COR-L47 (cell line): ENCODE measurements at regions not wholly inside any gene's neighbourhood (a gene's known extent, or its start where the extent isn't known, plus 50 kb on each side); places are given as distances from the start of the nearest gene placed in this dataset.

Source experiments
- DNase-seq: peaks from one replicate; lab custom pipeline; 2025; lab: John Stamatoyannopoulos, UW

DNA sequence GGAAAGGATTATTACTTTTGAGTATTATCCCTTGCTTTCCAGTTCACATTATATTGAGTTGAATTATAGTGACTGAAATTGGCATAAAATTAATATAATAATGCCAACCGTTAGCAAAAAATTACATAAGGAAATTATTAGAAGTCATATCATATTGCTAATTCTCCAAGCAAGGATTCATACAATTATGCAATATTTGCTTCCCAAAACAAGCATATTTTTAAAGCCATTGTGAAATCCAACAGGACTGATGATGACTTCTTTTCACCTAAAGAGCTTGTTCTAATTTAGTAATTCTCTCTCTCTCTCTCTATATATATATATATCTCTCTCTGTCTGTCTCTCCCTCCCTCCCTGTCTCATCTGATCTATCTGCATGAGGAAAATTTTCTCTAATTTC, 283.5 kb downstream of the DSEL start:
- no peak for DNase-seq

DNA sequence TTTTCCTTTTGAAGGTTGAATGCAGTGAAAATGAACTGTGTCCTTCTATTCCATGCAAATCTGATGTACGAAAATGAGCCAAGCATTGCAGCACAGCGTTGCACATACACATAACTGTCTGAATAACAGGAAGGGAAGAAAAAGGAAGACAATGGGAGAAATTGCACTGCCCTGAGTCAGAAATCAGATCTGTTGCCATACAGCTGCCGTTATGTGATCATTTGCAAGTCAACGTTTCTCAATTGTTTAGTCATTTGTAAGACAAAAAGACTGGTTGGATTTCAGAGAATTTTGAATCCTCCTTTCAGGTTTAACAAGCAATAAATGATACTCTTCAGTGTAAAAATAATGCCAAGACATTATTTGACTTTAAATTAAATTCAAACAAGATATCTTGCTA, 284.1 kb downstream of the DSEL start:
- DNase-seq, result no peak

DNA sequence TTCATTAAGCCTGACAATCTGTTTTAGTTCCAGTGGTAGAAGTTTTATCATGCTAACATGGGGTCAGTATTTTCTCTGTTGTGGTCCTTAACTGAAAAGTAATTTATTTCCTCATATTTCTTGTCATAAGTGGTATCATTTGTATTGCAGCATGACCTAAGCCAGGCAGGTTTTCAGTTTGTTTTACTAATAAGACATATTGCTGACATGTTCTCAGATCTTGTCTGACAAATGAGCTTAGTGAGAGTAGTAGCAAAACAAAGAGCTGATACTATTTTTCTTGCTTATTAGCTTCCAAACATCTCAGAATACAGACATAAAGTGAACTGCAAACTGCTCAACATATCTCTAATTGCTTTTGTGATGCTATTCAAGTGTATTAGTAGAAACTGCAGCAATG, 293.6 kb downstream of the DSEL start:
- no peak for DNase-seq

DNA sequence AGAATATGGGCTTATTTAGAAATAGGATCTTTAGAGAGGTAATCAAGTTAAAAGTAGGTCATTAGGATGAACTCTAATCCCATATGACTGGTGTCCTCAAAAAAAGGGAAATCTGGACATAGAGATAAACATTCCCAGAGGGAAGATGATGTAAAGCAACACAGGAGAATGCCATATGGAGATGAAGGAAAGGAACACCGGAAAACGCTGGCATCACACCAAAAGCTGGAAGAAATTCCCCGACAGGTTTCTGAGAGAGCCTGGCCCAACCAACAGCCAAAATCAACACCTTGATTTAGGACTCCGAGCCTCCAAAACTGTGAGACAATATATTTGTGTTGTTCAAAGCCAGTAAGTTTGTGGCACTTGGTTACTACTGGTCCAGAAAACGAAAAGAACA, 296.7 kb downstream of the DSEL start:
- DNase-seq, result no peak

DNA sequence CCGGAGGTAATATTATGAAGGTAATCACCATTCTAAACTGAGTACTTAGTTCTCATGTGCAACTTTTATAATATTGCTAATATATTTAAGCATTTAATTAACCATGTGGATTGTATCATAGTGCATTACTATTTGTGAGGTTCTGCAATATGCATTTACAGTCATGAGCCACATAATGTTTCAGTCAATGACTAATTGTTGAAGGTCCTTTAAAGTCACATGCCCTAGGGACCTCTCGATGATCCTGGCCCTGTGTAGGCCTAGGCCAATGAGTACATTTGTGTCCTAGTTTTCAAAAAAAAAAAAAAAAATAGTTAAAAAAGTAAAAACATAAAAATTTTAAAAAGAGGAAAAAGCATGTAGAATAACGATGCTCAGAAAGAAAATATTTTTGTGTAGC, 298.0 kb downstream of the DSEL start:
- no peak for DNase-seq

DNA sequence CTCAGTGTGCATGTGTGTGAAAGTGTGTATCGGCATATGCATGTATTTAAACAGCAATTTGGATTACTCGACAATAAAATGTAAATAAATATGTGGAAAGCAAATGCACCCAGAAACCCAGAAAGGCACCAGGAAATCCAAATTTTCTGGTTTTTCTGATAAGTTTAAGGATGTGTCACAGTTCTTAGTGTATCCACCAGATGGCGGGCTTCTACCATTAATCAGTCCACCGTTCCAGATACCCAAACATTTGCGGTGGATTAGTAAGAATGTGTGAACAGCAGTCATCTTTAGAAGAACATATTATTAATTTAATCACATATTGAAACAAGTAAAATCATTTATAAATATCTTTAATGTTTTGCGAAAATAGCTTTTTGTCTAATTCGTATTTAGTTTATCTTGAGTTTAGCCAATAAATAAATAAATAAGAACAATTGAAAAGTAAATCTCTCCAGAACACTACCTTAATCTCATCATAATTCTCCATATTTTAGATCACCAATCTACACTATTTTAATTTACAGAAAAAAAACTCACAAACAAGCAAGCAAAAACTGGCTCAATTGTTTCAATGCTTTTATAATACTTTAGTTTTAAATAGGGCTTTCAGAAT, 298.9 kb downstream of the DSEL start:
- peak; percentile 73 for DNase-seq

DNA sequence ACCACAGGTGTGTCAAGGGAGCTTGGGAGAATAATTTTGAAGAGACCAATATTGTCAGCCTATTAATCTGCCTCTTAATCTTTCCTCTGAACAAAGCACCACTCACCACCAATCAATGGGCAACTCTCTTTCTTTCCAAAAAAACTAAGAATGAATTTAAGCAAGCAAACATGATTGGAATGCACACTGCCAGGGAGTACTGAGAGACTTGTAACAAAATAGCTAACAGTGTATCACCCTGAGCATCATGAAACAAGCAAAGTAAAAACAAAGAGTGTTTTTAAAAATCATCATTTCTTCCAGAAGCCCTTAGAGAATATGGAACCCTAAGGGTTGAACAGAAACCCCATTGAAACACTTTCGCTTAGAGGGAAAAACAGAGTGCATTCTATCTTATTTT, 299.7 kb downstream of the DSEL start:
- no peak for DNase-seq

DNA sequence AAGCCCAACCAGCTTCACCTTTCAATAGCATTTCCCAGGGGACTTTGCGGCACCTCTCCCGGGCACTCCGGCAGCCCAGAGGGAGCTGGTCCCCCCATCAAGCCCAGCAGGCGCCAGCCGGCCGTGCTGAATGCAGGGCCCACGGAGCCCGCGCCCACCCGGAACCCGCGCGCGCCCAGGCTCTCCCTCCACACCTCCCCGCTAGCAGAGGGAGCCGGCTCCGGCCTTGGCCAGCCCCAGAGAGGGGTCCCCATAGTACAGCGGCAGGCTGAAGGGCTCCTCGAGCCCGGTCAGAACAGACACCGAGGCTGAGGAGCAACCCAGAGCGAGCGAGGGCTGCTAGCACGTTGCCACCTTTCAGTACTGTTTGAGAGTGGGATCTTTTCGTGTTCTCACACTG, 300.8 kb downstream of the DSEL start:
- no peak for DNase-seq

DNA sequence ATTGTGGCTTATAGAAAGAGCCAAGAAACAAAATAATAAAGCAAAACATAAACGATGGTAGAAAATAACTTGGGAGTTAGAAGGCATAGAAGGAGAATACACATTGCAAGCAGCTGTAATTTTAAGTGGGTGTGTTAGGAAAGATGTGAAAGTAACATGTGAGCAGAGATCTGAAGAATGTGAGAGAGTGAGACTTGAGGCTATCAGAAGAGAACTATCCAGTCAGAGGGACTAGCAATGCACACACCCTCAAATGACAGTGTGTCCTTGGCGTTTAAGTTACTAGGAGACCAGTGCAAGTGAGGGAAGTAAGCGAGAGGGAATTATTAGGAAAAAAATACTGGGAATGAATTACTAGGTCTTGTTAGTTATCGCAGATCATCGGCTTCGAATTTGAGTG, 304.9 kb downstream of the DSEL start:
- DNase-seq, result no peak

DNA sequence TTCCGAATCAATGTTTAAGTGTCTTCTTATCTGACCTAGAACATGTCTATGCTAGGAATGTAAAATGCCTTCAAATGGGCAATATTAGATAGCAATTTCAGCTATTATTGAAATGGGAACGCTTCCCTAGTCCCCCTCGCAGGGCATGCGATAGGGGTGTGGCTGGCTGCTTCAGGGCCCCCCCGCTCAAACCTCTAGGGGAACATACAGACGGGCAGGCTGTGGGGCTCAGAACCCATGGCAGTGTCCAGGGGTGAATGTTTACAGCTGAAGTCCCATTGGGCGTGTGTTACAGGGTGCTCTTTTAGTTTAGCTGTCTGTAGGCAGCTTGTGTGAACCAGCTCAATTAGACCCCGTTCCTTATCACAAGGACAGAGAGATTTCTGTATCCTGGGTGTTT, 315.9 kb downstream of the DSEL start:
- no peak for DNase-seq

DNA sequence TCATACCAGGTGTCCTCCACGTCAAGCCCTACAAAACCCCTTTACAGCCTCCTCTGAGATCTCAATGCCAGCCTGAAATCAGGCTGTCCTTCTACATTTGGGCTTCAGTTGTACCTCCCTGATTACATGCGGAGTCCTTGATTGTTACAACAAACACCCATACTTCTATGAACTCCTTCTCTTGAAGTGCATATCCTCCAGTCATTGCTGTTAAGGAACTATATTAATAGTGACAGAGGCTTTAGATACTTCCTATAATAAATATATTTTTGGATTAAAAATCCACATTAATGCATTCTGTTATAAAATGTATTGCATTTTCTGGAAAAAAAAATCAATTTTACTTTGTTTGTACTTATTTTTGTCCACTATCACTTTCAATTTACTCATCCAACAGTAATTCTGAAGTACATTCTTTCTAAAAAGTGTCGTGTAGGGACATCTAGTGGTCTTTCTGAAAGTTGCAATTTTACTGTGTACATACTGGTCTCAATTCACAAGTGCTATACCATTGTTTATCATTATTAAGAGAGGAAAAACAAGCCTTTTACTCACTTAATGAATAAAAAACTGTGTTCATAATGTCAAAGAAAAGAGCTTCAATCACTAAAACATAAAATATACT, 316.4 kb downstream of the DSEL start:
- DNase-seq, result peak; percentile 84

DNA sequence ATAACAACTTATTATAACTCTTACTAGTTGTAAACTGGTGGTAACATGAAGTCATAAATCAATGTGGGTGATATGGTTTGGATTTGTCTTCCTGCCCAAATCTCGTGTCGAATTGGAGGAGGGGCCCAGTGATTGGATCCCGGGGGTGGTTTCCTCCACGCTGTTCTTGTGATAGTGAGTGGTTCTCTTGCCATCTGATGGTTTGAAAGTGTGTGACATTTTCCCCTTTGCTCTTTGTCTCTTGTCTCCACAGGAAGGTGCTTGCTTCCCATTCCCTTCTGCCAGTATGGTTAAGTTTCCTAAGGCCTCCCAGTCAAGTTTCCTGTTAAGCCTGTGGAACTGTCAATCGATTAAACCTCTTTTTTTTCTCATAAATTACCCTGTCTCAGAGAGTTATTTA, 321.6 kb downstream of the DSEL start:
- DNase-seq, result no peak

DNA sequence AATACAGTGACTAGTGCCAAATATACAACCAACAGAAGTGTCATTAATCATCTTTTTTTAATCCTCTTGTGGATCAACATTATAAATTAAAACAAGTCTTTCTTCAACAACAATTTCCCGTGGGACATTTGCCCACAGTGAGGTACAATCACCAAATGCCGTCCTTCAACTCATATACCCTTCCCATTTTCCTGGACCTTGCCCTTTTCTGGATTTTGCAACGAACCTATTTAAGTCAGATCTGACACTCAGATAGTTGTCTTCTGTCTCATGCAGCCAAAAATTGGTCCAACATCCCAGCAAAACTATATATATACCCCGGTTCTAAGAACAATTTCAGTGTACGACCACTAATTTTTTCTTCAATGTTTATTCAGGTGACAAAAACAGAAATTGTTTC, 324.0 kb downstream of the DSEL start:
- DNase-seq, result no peak

DNA sequence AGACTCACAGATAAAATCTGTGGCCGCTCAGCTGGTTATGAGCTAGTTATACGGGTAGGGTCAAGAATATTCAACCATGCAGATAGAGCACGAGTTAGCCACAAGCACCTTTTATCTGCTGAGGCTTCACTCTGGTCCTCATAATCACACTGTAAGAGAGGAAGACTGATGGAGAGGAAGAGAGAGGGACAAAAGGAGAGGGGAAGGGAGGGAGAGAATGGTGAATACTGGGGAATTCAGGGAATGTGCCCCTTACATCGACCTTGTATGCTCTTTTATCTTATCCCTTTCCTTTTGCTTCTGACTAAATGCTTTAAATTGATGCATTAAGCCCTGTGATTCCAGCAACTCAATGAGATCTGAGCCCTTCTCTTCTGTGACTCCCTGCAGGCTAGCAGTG, 333.1 kb downstream of the DSEL start:
- DNase-seq, result no peak

DNA sequence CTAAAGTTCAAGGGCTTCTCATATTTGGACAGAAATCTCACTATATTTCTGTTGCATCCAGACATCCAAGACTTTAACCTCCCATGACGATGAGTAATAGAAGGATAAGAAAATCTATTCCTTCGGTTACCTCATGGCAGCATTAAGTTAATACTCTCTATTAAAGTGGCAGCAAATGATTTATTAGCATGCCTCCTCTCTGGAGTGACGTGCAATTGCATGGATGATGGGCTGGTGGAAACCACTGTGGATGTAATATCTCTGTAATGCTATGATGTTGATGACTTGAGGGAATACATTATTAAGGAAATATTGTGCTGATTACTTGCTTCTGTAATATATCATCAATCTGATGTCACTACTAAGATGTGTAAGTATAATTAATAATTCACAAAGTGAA, 336.8 kb downstream of the DSEL start:
- DNase-seq, result no peak

DNA sequence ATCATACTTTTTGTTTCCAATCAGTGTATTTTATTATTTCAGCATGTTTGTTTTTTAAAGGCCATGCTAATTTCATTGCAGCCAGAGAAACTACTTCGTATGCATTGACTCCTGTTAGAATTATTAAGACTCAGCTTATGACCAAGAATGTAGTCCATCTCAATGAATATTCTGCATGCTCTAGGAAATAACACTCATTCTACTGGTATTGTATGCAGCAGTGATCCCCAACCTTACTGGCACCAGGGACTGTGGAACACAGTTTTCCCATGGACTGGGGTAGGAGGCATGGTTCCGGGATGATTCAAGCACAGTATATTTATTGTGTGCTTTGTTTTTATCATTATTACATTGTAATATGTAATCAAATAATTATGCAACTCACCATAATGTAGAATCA, 356.9 kb downstream of the DSEL start:
- no peak for DNase-seq

DNA sequence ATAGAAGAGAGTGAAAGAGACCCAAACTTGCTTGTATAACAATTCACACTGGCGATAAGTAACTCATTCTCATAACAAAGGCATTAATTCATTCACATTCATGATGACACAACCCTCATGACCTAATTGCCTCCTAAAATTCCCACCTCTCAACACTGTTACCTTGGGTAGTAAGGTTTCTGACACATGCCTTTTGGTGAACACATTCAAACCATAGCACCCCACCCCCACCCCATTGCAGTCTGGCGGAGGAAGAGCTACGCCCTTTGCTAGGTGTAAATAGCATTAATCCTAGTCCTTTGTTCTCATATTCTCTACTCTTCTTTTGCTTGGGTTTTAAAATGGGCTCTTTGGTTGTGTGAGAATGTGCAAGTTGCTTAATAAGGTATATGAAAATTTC, 361.5 kb downstream of the DSEL start:
- no peak for DNase-seq

DNA sequence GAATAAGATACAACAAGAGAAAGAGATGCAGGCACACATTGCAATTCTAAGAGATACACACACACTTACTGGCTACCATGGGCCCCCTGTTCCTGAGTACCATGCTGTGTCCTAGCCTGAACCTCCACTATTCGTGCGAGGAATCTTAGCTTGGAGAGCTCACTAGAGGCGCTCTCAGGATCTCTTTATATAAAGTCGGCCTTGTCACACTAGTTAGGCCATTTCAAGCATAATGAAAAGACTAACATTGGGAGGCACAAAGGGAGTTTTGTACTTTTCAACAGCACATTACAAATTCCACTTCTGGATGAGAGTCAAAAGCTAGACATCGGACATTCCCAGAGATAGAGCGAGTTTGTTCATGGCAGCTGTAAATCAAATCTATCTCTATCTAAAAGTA, 365.2 kb downstream of the DSEL start:
- DNase-seq, result no peak

DNA sequence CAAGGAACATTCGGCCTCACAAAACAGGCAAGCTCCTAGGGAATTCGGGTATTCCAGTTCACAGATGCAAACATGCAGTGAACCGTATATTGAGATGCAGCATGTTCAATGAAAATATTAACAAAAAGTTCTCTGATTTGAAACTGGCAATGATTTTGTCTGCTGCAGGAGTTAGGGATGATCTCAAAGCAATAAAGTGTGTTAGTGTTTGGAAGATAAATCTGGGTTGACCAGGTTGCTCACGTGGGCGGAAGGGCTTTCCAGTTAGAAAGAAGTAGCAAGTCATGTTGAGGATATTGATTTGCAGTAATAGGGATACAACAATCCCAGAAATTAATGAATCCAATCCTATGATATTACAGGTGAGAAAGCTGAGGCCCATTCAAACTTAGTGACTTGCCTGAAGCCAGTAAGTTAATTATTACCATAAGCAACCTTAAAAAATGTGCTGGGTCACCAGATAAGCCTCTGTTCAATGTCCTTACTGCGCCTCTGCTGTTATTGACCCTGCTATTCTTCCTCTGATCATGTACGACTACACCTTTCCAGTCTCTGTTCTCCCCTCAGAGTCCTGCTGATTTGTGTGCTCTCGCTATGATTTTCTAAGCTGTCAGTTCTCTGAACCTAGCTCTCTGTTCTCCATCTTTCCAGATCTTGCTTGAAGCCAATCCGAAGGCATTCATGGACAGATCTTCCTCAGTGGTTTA, 370.8 kb downstream of the DSEL start:
- no peak for DNase-seq

DNA sequence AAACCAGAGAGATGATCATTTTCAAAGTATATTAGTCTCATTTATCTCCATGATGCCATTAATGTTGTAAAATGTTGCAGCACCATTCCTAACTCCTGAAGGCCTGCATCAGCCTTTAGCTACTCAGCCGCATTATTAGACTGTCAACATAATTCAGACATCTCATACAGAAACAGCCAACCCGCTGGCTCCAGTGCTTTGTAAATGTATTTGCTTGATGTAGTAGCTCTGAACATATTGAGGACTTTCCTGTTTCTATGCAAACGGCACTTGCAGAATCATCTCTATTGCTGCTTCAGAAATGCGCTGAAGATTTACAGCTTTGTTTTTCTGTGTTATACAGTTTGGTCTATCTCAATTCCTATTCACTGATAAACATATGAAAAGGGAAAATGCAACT, 372.2 kb downstream of the DSEL start:
- no peak for DNase-seq

DNA sequence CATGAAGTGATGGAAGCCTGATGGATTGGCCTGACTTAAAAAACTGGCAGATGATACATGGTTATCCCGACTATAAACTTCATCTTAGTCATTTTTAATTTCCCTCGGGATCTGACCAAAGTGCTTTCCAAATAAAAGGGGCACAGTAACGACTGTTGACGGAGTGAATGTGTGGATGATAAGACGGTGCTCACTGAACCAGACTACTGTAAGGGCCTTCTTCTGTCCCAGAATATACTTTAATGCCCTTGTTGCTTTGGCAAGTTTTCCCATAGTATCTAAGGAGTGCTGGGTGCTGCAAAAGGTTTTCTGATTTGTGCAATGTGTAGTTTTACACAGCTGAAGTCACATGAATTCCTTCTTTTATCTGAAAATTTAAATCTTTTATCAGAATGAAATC, 373.5 kb downstream of the DSEL start:
- DNase-seq, result no peak

DNA sequence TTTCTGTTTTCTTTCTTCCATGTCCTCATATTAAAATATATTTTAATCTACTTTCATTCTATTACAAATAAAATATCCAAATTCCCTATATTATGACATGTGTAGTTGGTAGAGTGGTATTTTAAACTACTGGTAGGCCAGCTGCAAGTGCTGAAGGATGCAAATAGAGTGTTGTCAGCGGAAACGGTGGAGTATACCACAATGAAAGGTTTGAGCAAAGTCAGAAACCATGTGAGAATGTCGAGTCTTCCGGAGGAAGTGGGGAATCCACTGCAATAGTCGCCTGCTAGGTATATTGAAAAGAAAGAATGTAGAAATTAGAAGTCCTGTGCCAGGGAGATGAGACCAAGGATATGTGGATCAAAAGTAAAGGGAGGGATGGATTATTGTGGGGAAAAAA, 373.9 kb downstream of the DSEL start:
- no peak for DNase-seq

DNA sequence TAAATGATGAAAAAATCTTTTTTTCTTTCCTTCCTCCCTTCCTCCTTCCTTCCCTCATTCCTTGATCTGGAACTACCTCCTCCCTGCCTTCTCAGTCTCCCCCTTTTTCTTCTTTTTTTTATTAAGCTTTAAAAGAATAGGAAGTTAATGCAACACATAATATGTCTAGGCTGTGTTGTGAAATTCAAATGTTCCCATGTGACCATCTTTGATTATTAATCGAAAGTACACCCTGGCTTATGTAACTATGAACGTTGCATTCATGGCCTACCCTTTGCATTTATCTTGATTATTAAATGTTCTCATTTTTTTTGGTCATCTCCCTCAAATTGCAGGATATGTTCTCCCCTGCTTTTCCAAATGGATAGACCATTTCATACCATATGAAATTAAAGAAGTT, 376.0 kb downstream of the DSEL start:
- DNase-seq, result no peak

DNA sequence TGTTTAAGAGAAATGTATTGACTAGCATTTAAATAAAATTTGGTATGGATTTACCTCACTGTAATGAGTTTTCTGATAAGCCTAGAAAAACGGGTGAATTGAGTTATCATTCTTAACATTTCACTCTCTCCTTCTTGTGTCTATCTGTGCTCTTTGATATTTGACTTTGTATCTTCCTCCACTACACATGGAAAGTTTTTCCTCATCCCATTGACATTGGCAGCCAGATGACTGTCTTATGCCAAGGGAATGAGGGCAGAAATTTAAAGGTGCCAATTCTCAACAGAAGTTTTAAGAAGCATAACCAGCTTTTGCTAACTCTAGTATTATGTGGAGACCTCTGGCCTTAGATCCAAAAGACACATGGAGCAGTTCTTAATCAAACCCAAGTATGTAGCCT, 376.6 kb downstream of the DSEL start:
- DNase-seq, result no peak
